ENCODE measurements at regions not wholly inside any gene's neighbourhood (a gene's known extent, or its start where the extent isn't known, plus 50 kb on each side); places are given as distances from the start of the nearest gene placed in this dataset. TPM values are rescaled to one million over a fixed set of nuclear protein-coding genes. Genes with fewer than 3 reads are reported as not detected.

- intact Hi-C loops (cut with DNase I), result no loop called here
- ATAC-seq, result no peak
- Histone ChIP-seq H3K36me3 (replicated peaks in 1 of 2; ENCODE audit: insufficient read depth in 1 of 2, low read depth in 2 of 2) (no peaks in the 10 kb centered on the region), H3K27me3 (no peaks in the 10 kb centered on the region), H3K4me1 (no peaks in the 10 kb centered on the region), H3K27ac (no peak overlapping the region), H3K9me3 (no peaks in the 10 kb centered on the region), H3K4me3 (no peak overlapping the region)
- TF ChIP-seq, protein P1, sequence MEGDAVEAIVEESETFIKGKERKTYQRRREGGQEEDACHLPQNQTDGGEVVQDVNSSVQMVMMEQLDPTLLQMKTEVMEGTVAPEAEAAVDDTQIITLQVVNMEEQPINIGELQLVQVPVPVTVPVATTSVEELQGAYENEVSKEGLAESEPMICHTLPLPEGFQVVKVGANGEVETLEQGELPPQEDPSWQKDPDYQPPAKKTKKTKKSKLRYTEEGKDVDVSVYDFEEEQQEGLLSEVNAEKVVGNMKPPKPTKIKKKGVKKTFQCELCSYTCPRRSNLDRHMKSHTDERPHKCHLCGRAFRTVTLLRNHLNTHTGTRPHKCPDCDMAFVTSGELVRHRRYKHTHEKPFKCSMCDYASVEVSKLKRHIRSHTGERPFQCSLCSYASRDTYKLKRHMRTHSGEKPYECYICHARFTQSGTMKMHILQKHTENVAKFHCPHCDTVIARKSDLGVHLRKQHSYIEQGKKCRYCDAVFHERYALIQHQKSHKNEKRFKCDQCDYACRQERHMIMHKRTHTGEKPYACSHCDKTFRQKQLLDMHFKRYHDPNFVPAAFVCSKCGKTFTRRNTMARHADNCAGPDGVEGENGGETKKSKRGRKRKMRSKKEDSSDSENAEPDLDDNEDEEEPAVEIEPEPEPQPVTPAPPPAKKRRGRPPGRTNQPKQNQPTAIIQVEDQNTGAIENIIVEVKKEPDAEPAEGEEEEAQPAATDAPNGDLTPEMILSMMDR (IDR thresholded peaks at IDR 0.05), result no peak
- TF ChIP-seq POLR2A (IDR thresholded peaks at IDR 0.05), result no peak
- DNase-seq, result no peak
- 70 to 100% methylated on average over 1 to 4 of the region's 4 CpGs for WGBS, 2 donors
Observed at GRCh38 chr4:22637306-22637705, 55.4 kb upstream of the GBA3 start.

Small RNA genes in the stretch of these regions (small RNA-seq; reads per million reads assigned to genes)
- not detected for gene AC098583.1
